GM23338 (cell line): ENCODE measurements at regions not wholly inside any gene's neighbourhood (a gene's known extent, or its start where the extent isn't known, plus 50 kb on each side); places are given as distances from the start of the nearest gene placed in this dataset.

Experiments used
- CTCF ChIP-seq, 2 experiments: fragments of 200-600 bp in 1 of 2; sonication (generic) in 1 of 2; conservative IDR thresholded peaks; 2 replicates each; pipeline versions ENCODE4 v1.5.1 to v1.6.1; 2016 to 2017; ENCODE audit warnings: antibody characterized with exemption in 2 of 2, low read depth in 2 of 2, mild to moderate bottlenecking in 2 of 2, moderate library complexity in 1 of 2
- EZH2 ChIP-seq: fragments of 200-600 bp; sonication (generic); IDR thresholded peaks from one replicate; pipeline ENCODE4 v1.8.0; 2017; ENCODE audit warnings: antibody characterized with exemption, mild to moderate bottlenecking, low read depth; ENCODE audit not compliant: unreplicated experiment
- EZH2phosphoT487 ChIP-seq: fragments of 200-600 bp; sonication (generic); IDR thresholded peaks from one replicate; pipeline ENCODE4 v1.8.1; 2018; ENCODE audit warnings: antibody characterized with exemption; ENCODE audit not compliant: unreplicated experiment
- POLR2AphosphoS5 ChIP-seq: IDR thresholded peaks from 2 replicates; pipeline ENCODE4 v1.6.1; 2016; ENCODE audit warnings: antibody characterized with exemption, low read depth
- ZNF114 ChIP-seq: fragments of 250-450 bp; sonication (Bioruptor Pico); IDR thresholded peaks from 2 replicates; pipeline ENCODE4 v1.5.0; 2020; ENCODE audit warnings: mild to moderate bottlenecking, moderate library complexity

- TF ChIP-seq CTCF (conservative IDR thresholded peaks at IDR 0.05; ENCODE audit: low read depth in 2 of 2), result no peak
- TF ChIP-seq EZH2phosphoT487, result no peak
- no peak for TF ChIP-seq POLR2AphosphoS5
- no peak for TF ChIP-seq EZH2
- no peak for TF ChIP-seq ZNF114
Observed at GRCh38 chrX:40273356-40274050, 175.7 kb upstream of the BCOR start.
